ENCODE measurements at regions not wholly inside any gene's neighbourhood (a gene's known extent, or its start where the extent isn't known, plus 50 kb on each side); places are given as distances from the start of the nearest gene placed in this dataset.

- DNase-seq = no peak
- WGBS, 2 donors = 69 to 73% methylated on average over 5 of the region's 5 CpGs
- Histone ChIP-seq H3K36me3 (ENCODE audit: low read depth, missing control alignments) (no peaks in the 10 kb centered on the region), H3K4me1 (peaks cover 23% of the 10 kb centered on the region), H3K27ac (no peak overlapping the region), H3K4me3 (no peak overlapping the region), H3K9me3 (no peaks in the 10 kb centered on the region), H3K27me3 (no peaks in the 10 kb centered on the region)
- intact Hi-C loops (cut with DNase I; ENCODE audit: low total_unique reads) = no loop called here
- TF ChIP-seq POLR2A (IDR thresholded peaks at IDR 0.05) (no peak), CTCF (IDR thresholded peaks at IDR 0.05) (no peak)
Measured at GRCh38 chr15:70505936-70506912, 257.1 kb downstream of the UACA start.

- Histone ChIP-seq H3K27me3 (no peaks in the 10 kb centered on the region), H3K27ac (no peak overlapping the region), H3K4me3 (no peak overlapping the region), H3K4me1 (peaks cover 23% of the 10 kb centered on the region), H3K9me3 (no peaks in the 10 kb centered on the region), H3K36me3 (ENCODE audit: low read depth, missing control alignments) (no peaks in the 10 kb centered on the region)
- 39 to 44% methylated on average over 3 of the region's 3 CpGs for WGBS, 2 donors
- no peak for TF ChIP-seq CTCF (IDR thresholded peaks at IDR 0.05)
- TF ChIP-seq POLR2A (IDR thresholded peaks at IDR 0.05) = no peak
- intact Hi-C loops (cut with DNase I; ENCODE audit: low total_unique reads) = no loop called here
- no peak for DNase-seq
Measured at GRCh38 chr15:70505411-70505919, 257.9 kb downstream of the UACA start.

GRCh38 chr15:70504988-70505387 lies 258.4 kb downstream of the UACA start:
- no peak overlapping the region for H3K4me3 ChIP-seq
- DNase-seq = no peak
- intact Hi-C loops (cut with DNase I; ENCODE audit: low total_unique reads) = no loop called here
- H3K27ac ChIP-seq = no peak overlapping the region
- no peaks in the 10 kb centered on the region for H3K36me3 ChIP-seq (ENCODE audit: low read depth, missing control alignments)
- no peaks in the 10 kb centered on the region for H3K27me3 ChIP-seq
- TF ChIP-seq CTCF (IDR thresholded peaks at IDR 0.05) (no peak), POLR2A (IDR thresholded peaks at IDR 0.05) (no peak)
- H3K4me1 ChIP-seq = peaks cover 23% of the 10 kb centered on the region
- H3K9me3 ChIP-seq = no peaks in the 10 kb centered on the region
- 83% methylated on average over 8 of the region's 12 CpGs; no CpG with 5 or more reads in 1 of the 2 donors for WGBS, 2 donors

- Histone ChIP-seq H3K27me3 (no peaks in the 10 kb centered on the region), H3K4me3 (no peak overlapping the region)
- WGBS, 2 donors = 20 to 47% methylated on average over 1 to 8 of the region's 9 CpGs
Measured at GRCh38 chr15:70504299-70504951, 258.9 kb downstream of the UACA start.

More at GRCh38 chr15:70504299-70504951, 258.9 kb downstream of the UACA start:
- intact Hi-C loops (cut with DNase I; ENCODE audit: low total_unique reads) = no loop called here
- peak; percentile 75 for DNase-seq
- TF ChIP-seq CTCF (IDR thresholded peaks at IDR 0.05) = no peak
- TF ChIP-seq POLR2A (IDR thresholded peaks at IDR 0.05) = no peak
- Histone ChIP-seq H3K9me3 (no peaks in the 10 kb centered on the region), H3K27ac (no peak overlapping the region), H3K4me1 (peaks cover 23% of the 10 kb centered on the region), H3K36me3 (ENCODE audit: low read depth, missing control alignments) (no peaks in the 10 kb centered on the region)
